HG02981 (cell line): ENCODE measurements at regions not wholly inside any gene's neighbourhood (a gene's known extent, or its start where the extent isn't known, plus 50 kb on each side); places are given as distances from the start of the nearest gene placed in this dataset.

Source experiments
- ATAC-seq: cut with Tn5 transposase; IDR thresholded peaks from one replicate; pipeline ENCODE4 v1.9.1; 2021; ENCODE audit warnings: mild to moderate bottlenecking, moderate library complexity; ENCODE audit not compliant: unreplicated experiment

DNA sequence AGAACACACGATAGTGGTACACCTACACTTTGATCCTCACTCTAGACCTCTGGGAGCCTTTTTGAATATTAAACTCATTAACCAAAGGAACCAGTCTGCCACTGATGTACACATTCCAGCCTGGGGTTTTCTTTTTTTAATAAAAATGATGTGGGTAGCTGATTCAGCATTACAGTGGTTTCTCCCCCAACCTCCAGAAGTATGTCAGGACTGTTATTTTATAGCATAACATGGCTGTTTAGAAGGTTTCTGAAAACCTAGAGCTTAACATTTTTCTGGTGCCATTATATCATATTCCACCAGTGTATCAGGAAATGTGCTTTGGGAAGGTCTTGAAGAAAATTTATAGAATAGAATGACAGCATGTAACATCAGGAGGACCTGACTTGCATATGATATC is 540.9 kb upstream of the WWC1 start:
- no peak for ATAC-seq

DNA sequence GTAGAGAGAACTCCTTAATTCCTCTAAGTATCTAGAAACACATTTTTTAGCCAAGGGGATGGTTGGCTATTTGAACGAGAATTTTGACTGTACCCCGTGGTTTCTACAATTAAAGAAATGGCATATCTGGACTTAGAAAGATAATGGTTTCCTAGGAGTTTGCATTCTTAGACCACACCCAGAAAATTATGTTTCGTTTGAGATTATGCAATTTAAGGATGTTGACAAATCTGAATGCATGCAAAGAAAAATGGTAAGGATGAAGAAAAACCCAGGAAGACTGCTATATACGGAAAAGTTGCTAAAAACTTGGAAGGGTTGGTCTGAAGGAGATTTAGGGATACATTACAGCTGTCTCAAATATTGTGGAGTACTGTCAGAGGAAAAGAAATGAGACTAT is 538.5 kb upstream of the WWC1 start:
- no peak for ATAC-seq

DNA sequence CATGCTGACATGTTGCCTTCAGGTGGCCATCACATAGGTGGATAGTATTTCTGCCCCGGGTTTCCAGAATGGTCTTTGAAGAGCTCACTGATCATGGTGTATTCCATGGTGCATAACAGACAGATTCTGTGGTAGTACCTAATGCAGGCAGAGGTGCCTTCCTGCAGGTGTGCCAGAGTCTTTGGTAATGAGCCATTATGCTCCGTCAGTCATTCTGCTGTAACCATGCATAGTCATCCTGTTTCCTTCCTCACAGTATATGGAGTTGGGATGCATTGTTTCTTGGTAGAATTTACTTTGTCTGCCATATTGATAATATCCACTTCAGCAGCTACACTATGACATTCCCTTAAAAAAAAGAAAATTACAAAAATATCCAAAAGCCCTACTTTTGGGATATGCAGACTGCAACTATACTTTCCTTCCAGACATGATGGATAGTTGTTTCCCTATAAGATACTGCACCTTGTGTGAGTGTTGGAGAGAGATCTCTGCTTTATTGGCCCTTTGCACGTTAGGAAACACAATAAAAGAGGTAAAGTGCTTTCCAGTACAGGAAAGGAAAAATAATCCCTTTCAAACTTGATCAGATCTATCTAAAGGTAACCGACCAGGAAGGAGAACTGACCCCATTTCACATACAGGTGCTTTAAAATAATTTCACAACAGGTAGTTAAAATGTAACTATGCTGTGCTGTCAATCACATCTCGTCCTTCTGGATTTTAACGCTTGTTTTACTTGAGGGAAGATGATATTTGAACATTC is 537.5 kb upstream of the WWC1 start:
- ATAC-seq = no peak

DNA sequence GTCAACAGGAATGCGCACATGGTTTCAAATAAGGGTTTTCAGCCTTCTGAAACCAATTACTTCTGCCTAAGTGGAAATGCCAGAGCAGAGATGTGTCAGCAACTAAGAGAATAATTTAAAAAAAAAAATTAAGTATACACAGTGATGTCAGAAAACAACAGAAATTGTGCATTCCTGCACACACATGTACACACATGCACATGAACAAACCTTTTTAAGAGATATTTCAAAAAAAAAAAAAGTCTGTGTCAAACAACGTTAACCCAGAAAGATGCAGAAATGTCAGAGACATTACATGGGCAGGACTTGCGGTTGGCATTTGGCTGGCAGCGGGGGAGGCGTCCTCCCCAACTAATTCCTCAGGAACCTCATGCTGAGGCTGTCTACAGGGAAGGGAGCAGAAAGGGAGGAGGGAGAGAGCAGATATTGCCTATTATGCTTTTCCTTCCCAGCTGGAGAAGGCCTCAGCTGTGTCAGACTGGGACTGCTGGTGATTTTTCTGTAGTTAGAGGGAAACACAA is 536.9 kb upstream of the WWC1 start:
- ATAC-seq = no peak

DNA sequence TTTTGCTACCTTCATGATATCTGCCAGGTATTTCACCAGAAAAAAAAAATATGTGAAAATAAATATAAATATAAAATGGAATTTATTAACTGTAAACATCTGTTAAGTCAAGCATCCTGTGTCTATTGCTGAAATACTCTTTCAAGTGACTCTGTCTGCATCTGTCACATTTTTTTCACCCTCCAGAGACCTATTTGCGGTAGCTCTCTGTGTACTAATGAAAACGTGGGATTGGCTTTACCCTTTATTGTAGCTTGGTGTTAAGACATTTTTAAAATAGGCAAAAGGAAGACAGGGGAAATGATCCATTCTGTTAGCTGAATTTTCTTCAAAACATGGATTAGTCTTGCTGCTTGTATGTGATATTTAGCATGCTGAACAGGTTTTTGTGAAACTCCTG is 536.0 kb upstream of the WWC1 start:
- no peak for ATAC-seq

DNA sequence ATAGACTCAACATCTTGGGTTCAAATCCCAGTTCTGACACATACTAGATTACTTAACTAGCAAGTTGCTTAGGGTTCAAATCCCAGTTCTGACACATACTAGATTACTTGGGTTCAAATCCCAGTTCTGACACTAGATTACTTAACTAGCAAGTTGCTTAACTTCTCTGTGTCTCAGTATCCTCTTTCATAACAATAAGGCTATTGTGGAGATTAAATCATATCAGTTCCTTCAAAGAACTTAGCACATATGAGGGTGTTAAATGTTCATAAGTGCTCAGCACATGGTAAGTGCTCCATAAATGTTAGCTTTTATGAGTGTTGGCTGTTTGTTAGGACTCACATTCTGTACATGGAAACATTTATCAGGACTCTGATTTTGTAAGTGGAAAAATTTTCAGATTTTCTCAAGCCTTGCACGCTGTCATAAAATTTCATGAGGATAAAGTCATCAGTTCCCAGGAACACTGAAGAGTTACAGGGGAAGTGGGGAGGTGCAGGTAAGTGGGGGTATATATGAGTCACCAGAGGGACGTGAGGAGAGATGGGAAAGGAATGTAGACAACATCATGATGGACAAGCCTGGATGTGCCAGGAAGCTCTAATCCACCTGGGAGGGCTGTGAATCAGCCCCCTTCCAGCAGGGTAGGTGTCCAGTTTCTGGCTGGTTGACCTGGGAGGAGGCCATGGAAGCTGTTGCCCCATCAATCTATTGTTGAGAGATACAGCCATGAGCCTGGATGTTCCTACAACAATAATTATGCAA is 532.2 kb upstream of the WWC1 start:
- no peak for ATAC-seq

DNA sequence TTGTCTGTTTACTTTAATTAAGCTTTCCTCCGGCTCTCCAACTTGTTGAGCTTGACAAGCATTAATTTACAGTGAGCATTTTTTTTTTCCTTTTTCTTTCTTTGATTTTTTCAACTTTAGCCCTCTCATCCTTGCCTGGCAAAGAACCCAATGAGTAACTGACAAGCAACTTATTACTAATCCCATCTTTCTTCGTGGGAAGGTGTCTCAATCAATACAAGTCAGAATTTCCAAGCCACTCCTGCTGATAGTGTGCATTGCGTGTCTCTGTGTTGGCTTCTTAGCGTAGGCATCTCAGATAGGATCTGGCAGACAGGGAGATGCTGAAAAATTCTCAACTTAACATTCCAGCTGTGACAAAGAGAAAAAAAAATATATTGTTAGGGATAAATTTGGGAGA is 527.7 kb upstream of the WWC1 start:
- no peak for ATAC-seq

DNA sequence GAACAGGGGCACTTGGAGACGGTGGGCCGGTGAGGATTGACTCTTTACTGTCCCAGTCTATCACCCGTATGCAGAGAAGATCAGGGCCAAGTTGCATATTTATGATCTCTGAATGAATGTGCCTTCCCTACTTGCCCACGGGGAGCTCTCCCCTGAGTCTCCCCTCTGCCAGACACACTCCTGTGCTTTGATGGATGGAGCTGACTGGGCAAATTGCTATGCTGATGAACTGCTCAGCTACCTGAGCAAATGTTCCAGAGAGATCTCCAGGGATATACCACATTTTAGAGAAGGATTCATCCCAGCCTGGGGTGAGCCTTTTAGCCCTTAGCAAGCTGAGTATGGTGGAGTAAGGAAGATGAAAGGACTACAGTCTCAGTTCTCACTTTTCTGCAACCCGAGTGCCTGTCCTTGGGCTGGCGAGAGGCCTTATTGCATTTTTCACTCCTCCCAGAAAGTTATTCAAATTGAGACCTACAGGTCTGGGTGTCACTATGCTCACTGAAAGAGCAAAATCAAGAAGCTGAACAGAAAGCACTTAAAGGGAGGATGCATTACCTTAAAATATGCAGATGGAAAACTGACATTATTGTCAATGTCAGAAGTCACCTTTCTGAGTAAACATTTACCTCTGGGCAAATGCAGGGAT is 526.7 kb upstream of the WWC1 start:
- no peak for ATAC-seq

DNA sequence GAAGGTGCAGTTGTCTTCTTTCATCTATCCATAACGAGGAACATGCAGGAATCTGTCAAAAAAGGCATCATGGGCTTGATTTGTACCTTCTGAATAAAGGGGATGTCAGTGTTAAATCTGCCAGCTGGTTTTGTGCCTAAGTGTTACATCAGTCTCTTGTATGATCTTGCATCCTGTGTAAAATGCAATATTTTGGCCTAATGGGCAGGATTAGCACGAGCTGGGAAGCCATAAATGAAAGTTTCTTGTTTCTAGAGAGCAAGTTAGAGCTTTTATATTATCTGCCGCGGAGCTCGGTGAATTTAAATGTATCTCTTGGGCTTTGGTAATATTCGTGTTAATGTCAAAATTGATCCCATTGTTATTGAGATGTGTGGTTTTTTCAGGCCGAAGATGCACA is 526.1 kb upstream of the WWC1 start:
- no peak for ATAC-seq

DNA sequence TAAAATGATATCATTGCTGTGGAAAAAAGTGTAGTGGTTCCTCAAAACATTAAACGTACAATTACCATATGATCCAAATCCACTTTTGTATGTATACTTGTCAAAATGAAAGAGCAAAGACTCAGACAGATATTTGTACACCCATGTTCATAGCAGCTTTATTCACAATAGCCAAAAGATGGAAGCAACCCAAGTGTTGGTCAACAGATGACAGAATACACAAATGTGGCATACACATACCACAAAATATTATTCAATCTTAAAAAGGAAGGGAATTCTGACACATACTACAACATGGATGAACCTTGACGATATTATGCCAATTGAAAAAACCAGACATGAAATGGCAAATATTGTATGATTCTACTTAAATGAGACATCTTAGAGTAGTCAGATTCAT is 524.5 kb upstream of the WWC1 start:
- ATAC-seq = no peak

DNA sequence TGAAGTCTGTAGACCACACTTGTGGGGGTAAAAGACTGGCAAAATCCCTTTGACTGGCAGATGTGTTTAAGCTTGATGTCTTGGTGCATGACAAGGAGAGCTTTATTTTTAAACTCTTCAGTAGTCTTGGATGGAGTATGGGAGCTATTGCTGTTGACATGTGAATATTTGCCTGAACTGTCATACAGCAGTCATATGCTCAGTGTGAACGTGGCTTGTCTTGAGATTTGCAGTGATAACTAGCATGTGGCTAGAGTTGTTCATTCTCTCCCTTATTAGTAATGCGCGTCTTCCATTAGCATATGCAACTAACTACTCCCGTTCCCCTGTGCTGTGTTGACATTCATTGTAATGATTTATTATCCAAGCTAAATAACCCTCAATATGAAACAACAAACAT is 523.6 kb upstream of the WWC1 start:
- no peak for ATAC-seq

DNA sequence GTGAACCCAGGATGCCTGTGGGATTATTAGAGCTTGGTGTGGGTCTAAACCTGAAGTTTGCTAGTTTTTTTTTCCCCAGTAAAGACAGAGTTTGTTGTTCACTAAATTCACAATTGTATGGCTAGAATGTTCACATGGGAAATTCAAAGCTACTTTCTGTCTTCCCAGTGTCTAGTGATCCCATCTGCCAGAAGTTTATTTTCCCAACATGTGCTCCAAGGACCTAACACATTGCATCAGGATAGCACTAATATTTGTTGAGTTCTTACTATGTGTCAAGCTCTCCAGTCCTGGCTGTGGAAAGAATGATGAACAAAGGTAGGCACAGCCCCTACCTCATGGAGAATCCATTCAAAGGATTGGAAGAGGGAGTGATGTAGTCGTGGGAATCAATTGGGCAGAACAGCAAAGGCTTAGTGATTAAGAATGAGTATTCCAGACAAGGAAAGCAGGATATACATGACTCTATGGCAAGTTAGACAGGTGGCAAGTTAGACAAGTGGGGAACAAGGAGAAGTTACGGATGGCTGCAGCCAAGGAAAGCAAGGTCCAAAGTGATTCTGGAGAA is 521.5 kb upstream of the WWC1 start:
- no peak for ATAC-seq

DNA sequence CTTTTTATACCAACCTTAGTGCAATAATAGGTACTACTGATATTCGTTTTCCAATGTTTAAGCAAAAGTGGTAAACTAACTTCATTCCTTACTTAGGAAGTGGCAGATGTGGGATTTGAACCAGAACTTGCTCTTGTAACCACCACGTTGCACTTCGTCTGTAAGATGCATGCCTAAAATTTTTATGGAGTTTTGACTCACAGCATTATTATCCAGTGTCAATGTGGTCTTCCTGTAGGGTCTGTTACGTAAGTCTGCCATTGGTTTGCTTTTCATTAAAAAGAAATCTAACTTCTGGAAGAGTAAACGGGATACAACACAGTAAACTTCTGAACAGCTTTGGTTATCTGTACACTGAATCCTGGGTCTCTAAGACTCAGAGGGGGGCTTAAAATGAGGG is 521.0 kb upstream of the WWC1 start:
- no peak for ATAC-seq

DNA sequence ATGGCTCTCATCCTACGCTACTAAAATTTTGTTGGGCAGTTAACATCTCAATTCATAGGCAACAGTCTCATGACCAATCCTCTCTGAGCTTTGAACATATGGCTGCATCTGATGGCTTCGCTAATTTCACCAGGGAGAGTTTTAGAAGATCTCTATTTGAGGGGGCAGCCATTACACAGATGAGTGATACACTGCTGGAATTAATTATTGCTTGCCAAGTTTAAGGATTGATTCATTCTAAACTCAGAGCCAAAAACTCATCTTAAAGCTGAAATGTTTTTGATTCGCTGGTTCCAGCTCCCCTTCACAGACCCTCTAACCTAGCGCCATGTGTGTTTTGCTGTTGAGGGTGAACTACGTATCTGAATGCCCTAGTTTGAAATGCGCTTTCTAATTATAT is 519.9 kb upstream of the WWC1 start:
- ATAC-seq = no peak

DNA sequence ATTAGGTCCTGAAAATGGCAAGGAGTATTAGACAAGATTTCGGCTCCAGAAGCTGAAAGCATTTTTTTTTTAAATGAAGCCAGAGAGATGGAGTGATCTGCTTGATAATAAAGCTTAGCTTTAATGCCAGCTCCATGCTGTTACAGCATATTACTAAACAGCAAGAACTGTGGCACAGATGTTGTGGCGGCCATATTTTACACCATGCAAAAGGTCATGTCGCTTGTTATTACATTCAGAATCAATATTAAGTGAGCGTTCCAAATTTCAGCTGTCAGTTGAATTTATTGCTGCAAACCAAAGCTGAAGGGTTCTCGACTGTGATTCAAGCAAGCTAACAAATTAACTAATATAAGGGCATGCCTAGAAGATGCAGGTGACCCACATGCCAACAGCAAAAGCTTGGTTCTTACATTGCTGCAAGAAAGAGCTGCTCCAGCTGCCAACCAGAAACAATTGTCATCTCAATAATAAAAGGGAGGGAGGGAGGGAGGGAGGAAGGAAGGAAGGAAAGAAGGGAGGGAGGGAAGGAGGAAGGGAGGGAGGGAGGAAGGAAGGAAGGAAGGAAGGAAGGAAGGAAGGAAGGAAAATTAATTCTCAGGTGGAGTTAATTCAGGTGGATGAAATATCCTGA is 517.7 kb upstream of the WWC1 start:
- no peak for ATAC-seq

DNA sequence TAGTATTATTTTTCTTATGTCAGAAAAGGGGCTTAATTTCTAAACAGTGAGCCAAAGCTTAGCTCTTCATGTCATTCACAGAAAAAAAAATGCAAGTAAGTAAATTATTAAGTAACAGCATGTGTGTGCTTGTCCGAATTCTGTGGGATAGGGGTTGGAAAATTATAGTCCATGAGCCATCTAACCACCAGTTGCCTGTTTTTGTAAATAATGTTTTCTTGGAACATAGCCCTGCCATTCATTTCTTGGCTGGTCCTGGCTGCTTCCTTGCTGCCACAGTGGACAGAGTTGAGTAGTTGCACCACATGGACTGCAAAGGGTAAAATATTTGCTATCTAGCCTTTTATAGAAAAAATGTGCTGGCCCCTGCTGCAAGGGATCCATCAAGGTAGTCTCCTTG is 513.7 kb upstream of the WWC1 start:
- no peak for ATAC-seq

DNA sequence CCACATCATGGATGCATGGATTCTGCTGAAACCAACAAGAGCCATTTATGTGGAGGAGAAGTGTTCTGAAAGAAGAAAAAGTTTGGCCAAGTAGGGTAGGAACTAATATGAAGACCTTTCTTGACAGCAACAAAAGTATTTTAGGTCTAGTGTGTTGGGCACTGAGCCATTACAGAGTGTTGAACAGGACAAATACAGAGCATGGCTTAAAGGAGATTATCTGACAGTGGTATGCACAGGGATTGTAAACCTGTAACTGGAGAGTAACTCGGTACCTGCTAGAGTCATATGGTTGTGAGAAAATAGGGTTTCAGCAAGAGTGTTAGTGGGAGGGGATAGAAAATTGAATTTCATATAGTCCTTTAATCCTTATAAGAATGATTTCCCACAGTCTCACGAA is 513.2 kb upstream of the WWC1 start:
- ATAC-seq = no peak

DNA sequence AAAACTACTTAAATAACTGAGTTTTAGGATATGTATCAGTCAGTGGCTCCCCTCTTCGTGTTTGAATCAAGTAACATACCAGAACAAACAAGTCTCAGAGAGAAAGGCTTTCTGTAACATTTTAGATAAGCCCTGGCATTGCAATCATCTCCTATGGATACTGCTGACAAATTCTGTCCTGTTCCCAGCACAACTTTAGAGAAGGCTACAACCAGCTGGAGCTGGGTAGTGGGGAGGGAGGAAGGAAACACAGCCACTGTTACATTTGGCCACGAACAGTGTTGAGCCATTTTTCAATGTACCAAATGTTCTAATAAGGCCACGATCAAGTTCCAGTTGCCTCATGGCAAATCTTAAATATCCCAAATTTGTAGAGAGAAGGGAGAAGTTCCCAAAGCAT is 511.8 kb upstream of the WWC1 start:
- ATAC-seq = no peak

DNA sequence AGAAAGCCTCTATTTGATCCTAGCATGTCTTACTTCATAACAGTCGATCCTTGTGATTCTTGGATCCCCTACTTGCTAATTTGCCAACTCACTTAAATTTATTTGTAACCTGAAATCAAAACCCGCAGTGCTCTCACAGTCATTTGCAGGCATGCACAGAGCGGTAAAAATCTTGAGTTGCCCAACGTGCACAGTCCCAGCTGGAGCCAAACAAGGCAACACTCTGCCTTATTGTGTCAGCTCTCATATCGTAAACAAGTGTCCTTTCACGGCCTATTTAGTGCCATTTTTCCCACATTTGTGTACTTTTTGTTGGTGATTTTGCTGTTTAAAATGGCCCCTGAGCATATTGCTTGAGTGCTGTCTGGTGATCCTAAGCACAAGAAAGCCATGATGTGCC is 511.3 kb upstream of the WWC1 start:
- ATAC-seq = no peak

DNA sequence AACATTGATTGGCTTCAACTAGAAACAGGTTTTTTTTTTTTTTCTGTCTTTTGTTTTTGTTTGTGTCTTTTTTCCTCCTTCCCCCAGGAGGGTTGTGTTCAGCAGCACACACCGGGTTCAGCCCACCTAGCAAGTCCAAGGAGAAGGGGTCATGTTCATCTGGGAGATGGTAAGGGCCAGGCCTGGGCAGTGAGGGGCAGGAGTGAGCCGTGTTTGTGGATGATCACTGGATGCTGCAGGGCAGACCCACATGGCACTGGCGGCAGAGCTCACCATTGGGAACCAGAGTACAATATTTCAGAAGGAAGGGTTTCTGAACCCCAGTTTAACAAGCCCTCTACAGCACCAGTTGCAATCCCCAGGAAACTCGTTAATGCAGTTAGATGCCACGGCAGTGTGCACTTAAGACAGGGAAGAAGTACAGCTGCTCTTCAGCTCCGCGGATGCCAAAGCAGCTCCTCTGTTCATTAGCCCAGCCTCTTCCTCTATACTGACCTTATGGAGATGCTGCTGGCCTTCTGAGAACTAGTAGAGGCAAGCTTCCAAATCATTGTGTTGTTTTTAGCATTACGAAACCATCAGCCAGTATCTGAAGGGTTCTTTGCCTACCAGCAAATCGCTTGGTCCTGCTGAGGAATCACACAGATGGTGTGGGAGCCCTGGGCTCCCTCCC is 508.2 kb upstream of the WWC1 start:
- ATAC-seq = no peak

DNA sequence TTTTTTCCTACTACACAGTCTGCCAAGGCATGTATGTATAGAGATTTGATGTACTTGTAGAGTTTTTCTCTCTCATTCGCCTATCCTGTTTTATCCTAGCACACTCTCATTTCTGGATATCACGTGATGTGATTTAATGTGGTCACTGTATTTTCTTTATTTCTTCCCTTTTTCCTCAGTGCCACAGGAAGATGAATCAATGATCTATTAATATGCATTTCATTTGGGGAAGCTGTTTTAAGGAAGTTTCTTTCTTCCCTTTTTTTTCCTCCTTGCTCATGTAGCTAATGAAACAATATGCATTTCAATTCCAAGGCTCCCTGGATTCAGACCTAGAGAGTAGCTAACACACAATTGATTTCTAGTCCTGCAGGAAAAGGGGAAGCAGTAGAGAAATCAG is 506.3 kb upstream of the WWC1 start:
- no peak for ATAC-seq
